GM12872 (cell line): ENCODE measurements at regions not wholly inside any gene's neighbourhood (a gene's known extent, or its start where the extent isn't known, plus 50 kb on each side); places are given as distances from the start of the nearest gene placed in this dataset.

Source experiments
- TF ChIP-seq, protein P1 (sequence below): IDR thresholded peaks from 3 replicates; pipeline ENCODE4 v1.5.1; 2011; ENCODE audit warnings: low read depth, mild to moderate bottlenecking, low read length, moderate library complexity; ENCODE audit not compliant: insufficient read depth

DNA sequence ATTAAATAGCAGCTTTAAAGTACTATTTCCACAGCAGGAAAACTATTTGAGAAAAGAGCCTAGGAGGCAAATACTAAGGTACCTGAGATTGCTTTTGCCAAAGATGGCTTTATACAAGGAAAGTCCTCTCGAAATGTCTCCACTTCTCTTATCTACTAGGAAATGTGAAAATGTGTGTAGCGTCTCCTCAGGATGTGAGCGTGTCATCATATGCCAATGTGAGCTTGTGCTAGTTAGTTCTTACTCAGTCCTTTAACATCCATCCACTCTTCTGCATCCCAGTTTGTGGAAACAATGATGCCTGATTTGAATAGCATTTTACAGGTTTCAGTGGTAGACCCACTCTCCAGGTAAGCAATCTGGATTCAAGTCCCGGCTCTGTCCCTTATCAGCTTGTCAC is 421.0 kb downstream of the DYNC2H1 start:
- TF ChIP-seq, protein P1, sequence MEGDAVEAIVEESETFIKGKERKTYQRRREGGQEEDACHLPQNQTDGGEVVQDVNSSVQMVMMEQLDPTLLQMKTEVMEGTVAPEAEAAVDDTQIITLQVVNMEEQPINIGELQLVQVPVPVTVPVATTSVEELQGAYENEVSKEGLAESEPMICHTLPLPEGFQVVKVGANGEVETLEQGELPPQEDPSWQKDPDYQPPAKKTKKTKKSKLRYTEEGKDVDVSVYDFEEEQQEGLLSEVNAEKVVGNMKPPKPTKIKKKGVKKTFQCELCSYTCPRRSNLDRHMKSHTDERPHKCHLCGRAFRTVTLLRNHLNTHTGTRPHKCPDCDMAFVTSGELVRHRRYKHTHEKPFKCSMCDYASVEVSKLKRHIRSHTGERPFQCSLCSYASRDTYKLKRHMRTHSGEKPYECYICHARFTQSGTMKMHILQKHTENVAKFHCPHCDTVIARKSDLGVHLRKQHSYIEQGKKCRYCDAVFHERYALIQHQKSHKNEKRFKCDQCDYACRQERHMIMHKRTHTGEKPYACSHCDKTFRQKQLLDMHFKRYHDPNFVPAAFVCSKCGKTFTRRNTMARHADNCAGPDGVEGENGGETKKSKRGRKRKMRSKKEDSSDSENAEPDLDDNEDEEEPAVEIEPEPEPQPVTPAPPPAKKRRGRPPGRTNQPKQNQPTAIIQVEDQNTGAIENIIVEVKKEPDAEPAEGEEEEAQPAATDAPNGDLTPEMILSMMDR: no peak

DNA sequence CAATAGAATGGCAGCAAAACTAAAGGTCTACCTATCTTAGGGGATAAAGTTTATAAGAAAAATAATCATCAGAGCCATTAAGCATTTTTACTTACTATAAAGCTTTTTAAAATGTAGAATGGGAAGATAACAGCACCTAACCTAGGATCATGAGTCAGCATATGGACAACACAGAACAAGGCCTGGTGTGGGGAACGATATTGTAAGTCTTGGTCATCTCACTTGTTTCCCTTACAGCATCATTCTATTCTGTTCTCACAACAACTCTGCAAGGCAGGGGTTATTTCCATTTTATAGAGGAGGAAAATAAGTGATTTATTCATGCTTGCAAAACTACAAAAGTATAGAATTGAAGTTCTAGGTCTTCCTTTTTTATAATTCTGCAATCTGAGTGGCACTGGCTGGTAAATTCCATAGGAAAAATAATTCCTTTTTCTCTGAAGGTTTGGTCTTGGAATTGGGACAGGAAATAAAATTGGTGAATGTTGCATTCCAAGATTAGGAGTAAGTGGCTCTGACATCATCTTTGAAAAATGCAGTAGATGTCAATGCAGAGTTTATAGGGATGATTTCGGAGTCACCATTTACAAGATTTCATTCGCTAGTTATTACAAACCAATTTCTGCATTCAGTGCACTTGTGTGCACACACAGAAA is 423.0 kb downstream of the DYNC2H1 start:
- TF ChIP-seq, protein P1: no peak

DNA sequence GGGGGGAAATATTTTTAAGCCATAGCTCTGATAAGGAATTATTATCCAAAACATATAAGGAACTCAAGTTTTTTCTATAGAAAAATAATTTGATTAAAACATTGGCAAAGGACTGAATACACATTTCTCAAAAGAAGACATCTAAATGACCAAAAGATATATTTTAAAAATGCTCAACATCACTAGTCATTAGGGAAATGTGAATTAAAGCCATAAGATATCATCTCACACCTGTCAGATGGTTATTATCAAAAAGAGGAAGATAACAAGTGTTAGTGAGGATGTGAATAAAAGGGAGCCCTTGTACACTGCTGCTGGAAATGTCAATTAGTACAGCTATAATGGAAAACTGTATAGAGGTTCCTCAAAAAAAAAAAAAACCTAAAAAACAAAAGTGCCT is 425.0 kb downstream of the DYNC2H1 start:
- TF ChIP-seq, protein P1: no peak

DNA sequence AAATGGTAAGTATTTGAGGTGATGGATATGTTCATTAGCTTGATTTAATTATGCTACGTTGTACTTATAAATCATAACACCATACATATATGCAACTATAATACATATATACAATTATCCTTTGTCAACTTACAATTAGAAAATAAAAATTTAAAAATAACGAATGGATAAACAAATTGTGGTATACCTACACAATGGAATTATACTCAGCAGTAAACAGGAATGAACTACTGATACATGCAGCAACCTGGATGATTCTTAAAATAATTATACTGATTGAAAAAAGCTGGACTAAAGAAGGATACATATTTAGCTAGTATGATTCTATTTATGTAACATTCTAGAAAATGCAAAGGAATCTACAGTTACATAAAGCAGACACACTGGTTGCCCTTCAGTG is 425.7 kb downstream of the DYNC2H1 start:
- TF ChIP-seq, protein P1: no peak

DNA sequence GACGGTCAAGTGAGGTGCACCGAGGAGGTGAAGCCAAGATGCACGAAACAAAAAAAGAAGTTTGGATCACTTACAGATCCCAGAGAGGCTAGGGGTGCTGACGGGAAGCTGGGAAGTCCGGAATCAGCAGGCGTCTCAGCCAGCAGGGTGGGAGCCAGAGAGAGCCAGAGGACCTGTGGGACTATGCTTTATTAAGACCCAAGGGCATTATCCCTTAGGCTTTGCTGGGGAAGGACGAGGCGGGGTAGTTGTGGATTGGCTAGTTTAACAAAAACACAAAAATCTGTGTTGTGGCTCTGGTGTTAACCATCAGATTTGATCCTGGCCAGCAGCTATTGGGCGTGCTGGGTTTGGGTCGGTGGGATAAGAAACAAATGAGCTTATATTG is 427.1 kb downstream of the DYNC2H1 start:
- TF ChIP-seq, protein P1: no peak

DNA sequence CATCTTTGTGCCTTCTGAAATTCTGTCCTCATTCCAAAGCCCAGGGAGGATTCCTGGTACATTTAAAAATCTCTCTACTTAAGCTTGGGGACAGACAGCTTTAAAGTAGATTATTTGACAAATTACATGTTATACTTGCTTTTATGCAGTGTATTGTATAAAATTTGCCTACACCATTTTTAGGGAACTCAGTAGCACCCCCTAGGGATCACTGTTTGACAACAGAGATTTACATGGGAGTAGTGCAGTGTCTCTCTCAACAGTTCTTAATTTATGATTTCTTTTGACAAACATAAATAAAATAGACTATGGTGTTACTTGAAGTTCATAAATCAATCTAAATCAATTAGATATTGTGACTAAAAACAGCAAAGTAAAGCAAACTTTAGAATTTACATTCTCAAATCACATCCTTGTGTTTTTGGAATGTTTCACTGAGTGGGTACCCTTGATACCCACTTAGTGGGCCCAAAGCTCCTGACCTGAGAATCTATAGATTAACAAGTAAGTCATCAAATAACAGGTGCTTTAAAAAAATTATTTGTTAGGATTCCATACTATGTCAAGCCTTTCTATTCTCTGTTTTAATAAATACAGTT is 428.8 kb downstream of the DYNC2H1 start:
- TF ChIP-seq, protein P1: peak; percentile 29; the same call in 1 of the 3 replicates

DNA sequence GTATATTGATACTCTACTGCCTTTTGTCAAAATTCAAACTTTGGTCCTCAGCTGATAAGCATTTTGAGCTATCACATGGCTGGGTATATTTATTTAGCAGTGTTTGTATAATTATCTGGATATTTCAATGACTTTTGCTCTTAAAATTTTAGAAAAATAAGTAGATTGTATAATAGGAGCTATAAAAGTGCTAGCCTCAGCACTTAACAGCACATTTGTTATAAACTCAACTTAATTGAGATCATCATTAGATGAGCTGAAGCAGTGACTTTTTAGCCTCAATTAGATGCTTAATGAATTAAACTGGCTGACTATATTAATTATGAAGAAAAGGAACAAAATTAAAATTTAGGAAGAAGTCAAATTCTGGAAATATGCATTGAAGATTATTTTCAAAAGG is 429.9 kb downstream of the DYNC2H1 start:
- TF ChIP-seq, protein P1: no peak
